Fibroblast of mammary gland (primary cell): ENCODE measurements at regions not wholly inside any gene's neighbourhood (a gene's known extent, or its start where the extent isn't known, plus 50 kb on each side); places are given as distances from the start of the nearest gene placed in this dataset.
"Not testable (repeated sequence)": the region's sequence is repeated elsewhere in the genome, so short reads cannot be mapped to it uniquely, and the experiment has no call there.

Experiments
- DNase-seq: peaks from one replicate; pipeline ENCODE4 v3.0.0-alpha.2; 2010; ENCODE audit warnings: low read depth
- H3K4me3 ChIP-seq: 2 replicates; pipeline ENCODE4 v1.5.1; 2011; ENCODE audit warnings: low read depth, mild to moderate bottlenecking, low read length, moderate library complexity; ENCODE audit not compliant: control insufficient read depth
- TF ChIP-seq, protein P1 (sequence below): conservative IDR thresholded peaks from 2 replicates; pipeline ENCODE4 v1.5.1; 2011; ENCODE audit warnings: low read depth, low read length, inconsistent platforms; ENCODE audit not compliant: control insufficient read depth, insufficient read depth

DNA sequence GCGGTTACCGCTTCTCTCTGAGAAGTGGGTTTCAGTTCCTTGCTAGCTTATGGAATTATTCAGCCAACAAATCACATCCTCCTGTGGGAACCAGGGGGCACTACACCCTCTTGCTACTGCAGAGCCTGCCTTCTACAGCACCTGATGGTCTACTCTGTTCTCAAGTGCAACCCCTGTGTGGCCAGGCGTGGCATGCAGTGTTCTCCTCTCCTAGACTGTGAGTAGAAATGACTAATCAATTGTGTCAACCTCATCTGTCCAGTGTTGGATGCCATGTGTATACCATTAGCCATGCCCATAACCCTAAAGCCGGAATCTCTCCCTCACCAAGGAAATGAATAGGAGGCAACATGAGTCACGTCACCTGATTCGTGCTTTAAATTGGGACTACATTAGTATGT lies 117.2 kb upstream of the LIFR start:
- peak; percentile 48 for DNase-seq
- TF ChIP-seq, protein P1, sequence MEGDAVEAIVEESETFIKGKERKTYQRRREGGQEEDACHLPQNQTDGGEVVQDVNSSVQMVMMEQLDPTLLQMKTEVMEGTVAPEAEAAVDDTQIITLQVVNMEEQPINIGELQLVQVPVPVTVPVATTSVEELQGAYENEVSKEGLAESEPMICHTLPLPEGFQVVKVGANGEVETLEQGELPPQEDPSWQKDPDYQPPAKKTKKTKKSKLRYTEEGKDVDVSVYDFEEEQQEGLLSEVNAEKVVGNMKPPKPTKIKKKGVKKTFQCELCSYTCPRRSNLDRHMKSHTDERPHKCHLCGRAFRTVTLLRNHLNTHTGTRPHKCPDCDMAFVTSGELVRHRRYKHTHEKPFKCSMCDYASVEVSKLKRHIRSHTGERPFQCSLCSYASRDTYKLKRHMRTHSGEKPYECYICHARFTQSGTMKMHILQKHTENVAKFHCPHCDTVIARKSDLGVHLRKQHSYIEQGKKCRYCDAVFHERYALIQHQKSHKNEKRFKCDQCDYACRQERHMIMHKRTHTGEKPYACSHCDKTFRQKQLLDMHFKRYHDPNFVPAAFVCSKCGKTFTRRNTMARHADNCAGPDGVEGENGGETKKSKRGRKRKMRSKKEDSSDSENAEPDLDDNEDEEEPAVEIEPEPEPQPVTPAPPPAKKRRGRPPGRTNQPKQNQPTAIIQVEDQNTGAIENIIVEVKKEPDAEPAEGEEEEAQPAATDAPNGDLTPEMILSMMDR, result peak; percentile 27
- no peak overlapping the region for H3K4me3 ChIP-seq

DNA sequence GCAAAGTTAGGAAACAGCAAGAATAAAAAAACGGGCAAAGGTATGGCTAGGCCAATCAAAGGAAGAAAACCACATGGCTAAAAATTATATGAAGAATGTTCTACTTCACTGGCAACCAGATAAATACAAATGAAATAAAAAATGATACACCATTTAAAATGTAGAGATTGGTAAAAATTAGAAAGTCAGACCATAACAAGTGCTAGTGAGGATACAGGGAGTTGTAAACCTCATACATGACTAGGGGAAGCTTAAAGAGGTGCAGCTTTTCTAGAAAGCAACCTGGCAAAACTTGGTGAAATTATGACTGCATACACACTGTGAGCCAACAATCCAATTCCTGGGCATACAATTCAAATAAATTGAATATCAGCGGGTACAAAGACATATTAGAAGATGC lies 119.0 kb upstream of the LIFR start:
- TF ChIP-seq, protein P1, result no peak
- H3K4me3 ChIP-seq, result no peak overlapping the region
- DNase-seq, result no peak

DNA sequence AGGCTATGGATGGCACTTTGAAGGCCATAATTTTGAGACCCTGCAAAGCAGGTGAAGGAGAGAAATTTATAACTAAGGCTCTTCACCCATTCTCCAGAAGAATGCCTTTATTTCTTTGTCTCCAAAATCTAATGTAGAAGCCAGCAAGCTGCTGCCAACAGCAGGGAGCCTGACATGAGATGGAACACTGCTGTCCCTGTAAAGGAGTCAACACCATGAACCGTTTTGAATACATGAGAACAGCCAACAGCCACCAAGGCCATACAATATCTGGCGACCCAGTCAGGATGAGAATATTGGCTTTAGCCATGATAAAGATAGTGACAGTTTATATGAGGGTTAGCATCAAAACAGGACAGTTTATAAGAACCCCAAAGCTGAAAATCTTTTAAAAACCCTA lies 121.2 kb upstream of the LIFR start:
- TF ChIP-seq, protein P1, result no peak
- DNase-seq, result no peak
- no peak overlapping the region for H3K4me3 ChIP-seq

DNA sequence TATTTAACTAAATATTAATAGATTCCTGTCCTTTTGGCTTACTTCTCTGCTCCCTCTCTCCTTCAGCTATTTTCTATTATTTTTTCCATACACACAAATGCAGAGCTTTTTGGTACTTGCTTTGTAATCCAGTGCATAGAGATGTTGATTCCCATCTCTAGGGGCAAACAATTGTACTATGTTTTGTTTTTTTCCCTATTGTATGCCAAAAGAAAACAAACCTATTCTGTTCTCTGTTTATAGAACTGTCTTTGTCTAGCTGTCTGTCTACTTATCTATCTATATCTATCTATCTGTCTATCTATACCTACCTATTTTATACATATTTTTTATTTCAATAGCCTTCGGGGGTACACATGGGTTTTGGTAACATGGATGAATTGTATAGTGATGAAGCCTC lies 121.6 kb upstream of the LIFR start:
- H3K4me3 ChIP-seq, result no peak overlapping the region
- TF ChIP-seq, protein P1, result no peak
- DNase-seq, result no peak

DNA sequence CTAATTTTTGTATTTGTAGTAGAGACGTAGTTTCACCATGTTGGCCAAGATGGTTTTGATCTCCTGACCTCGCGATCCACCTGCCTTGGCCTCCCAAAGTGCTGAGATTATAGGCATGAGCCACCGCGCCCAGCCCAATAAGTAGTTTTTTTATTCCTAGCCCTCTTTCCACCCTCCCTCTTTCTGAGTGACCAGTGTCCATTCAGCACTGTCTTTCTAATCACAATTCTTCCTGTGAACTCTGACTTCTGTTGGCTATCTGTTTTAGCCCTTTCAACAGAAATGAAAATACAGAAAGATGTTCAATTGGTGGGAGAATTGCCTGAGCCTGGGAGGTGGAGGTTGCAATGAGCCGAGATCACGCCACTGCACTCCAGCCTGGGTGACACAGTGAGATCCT lies 122.3 kb upstream of the LIFR start:
- H3K4me3 ChIP-seq, DNase-seq: not testable (repeated sequence)

DNA sequence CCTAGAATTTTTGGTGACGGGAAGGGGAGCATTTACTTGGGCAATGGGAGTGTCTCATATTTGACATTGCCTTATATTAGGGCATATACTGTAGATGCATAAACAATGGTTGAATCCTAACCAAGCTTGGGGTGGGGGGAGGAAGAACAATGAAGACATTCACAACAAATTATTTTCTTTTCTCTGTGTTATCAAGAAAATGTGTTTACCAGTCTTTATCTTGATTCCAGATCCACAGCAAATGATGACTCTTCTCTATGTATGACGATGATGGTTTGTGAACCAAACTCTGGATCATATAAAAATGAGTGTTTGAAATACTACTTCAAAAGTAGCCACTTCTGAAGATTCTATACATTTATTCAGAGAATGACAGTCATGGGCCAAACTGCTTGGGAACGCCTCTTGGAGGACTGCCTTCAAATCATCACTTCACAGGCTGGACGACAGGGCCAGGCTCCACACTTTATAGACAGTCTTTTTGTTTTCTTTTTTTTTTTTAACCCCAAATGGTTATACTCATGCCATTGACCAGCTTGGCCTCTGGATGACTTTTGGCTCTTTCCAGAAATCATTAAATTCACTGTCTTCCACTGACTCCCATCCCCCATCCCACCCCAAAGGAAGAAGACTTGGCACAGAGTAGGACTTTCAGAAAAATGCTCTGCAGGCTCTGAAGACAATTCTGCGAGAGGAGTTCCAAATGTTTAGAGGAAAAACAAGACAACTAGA lies 123.8 kb upstream of the LIFR start:
- no peak overlapping the region for H3K4me3 ChIP-seq
- no peak for DNase-seq
- TF ChIP-seq, protein P1, result no peak

DNA sequence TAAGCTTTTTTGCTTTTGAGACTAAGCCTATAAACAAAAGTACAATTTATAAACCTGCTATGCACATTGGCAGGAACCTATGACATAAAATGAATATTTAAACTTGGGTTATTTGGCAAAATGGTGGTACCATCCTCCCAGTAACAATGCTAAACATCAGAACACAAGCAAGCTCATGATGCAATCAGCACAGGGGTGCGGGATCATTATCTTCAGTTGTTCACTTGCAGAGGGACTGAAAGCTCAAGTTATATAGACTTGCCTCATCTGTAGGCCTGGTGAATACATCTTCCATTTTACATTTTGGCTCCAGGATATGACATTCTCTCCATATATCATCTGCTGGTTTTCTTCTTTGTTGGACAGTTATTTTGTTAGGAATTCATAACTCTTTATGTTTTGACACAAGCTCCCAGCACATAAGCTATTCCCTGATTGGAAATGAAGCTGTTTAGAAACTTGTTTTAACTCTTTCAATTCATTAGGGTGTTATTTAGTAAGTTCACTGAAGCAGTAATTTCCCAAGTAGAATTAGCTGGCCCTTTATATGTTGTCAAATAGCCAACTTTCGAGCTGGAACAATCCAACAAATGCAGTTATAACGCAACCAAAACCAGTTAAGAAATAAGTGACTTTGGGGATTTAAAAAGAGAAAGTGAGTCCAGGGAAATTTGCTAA lies 124.7 kb upstream of the LIFR start:
- no peak overlapping the region for H3K4me3 ChIP-seq
- TF ChIP-seq, protein P1, result no peak
- DNase-seq, result peak; percentile 37
